Lower leg skin (tissue), 3 donors: ENCODE measurements at regions not wholly inside any gene's neighbourhood (a gene's known extent, or its start where the extent isn't known, plus 50 kb on each side); places are given as distances from the start of the nearest gene placed in this dataset.

Experiments
- CTCF ChIP-seq, 3 donors: fragments of 450-650 bp; IDR thresholded peaks; one replicate each; pipeline ENCODE4 v1.5.1; 2016; ENCODE audit warnings: antibody characterized with exemption in 3 of 3, mild to moderate bottlenecking in 3 of 3, moderate library complexity in 2 of 3
- POLR2A ChIP-seq, 2 donors: fragments of 450-650 bp; IDR thresholded peaks; one replicate each; pipeline ENCODE4 v1.6.1; 2016 to 2017; ENCODE audit warnings: antibody characterized with exemption in 2 of 2, mild to moderate bottlenecking in 1 of 2, moderate library complexity in 1 of 2

GRCh38 chr11:32497951-32498350 lies 62.6 kb upstream of the WT1 start:
- TF ChIP-seq CTCF (IDR thresholded peaks at IDR 0.05) (no peak), POLR2A (IDR thresholded peaks at IDR 0.05) (no peak)
